GM12891 (cell line): ENCODE measurements at regions not wholly inside any gene's neighbourhood (a gene's known extent, or its start where the extent isn't known, plus 50 kb on each side); places are given as distances from the start of the nearest gene placed in this dataset.

ENCODE experiments used
- PAX5 ChIP-seq: IDR thresholded peaks from 2 replicates; pipeline ENCODE4 v1.6.1; 2011; ENCODE audit warnings: low read length, moderate library complexity, mild to moderate bottlenecking; ENCODE audit not compliant: insufficient read depth, severe bottlenecking
- POLR2A ChIP-seq: IDR thresholded peaks from 2 replicates; pipeline ENCODE4 v1.6.1; 2011; ENCODE audit warnings: low read depth, low read length, control low read depth
- POLR2AphosphoS5 ChIP-seq: IDR thresholded peaks from 2 replicates; pipeline ENCODE4 v1.6.1; 2011; ENCODE audit warnings: low read depth, low read length, control low read depth
- SPI1 ChIP-seq: IDR thresholded peaks from 2 replicates; pipeline ENCODE4 v1.6.1; 2011; ENCODE audit warnings: low read depth, low read length, control low read depth

DNA sequence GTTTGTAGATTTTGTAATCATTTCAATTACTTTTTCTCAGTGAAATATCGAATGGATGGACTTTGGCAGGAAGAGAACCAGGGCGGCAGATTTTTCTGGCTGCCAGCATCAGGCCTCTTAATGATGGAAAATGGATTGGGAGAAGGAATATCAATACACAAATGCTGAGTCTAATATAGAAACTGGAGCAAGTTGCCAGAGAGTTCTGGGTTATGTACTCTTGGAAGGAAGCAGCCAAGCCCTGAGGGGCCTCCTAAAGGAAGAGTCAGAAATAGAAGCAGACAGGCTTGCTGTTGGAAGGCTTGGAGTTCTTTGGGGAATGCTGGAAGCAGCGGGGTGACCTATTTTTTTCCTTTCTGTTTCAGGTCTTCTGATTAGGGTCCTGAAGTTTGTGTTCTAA lies 428.6 kb downstream of the DMAC1 start:
- TF ChIP-seq POLR2A (no peak), PAX5 (no peak), POLR2AphosphoS5 (no peak), SPI1 (no peak)
